ENCODE measurements at regions not wholly inside any gene's neighbourhood (a gene's known extent, or its start where the extent isn't known, plus 50 kb on each side); places are given as distances from the start of the nearest gene placed in this dataset.

- Histone ChIP-seq H3K36me3 (no peaks in the 10 kb centered on the region), H3K4me1 (no peaks in the 10 kb centered on the region), H3K9me3 (no peaks in the 10 kb centered on the region), H3K4me3 (no peak overlapping the region), H3K27me3 (no peaks in the 10 kb centered on the region), H3K27ac (no peak overlapping the region)
- DNase-seq = no peak
- WGBS, 2 donors = 80 to 82% methylated on average over 1 to 10 of the region's 18 CpGs
- intact Hi-C loops (cut with DNase I) = no loop called here
- TF ChIP-seq CTCF (IDR thresholded peaks at IDR 0.05) (no peak), POLR2A (IDR thresholded peaks at IDR 0.05) (no peak)
Measured at GRCh38 chr2:187002242-187002641, 153.3 kb upstream of the ZSWIM2 start.

DNA sequence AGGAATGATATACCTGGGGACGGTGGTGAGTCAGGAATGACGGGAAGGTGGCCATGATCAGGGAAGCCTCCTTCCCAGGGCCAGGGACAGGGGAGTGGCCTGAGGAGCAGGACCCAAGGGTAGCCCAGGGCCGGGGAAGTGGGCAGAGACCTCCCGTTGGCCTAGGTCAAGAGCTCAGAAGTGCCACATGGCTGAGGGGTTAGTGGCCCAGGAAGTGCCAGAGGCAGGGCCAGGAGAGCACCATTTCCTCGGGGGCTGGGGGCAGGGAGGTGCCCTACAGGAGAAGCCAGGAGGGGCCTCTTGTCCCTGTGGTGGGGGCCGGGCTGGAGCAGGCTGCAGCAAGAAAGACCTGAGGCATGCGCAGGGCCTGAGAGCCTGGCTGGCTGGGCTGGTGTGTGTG is 152.3 kb upstream of the ZSWIM2 start:
- no peak overlapping the region for H3K27ac ChIP-seq
- no peaks in the 10 kb centered on the region for H3K4me1 ChIP-seq
- no peak for DNase-seq
- TF ChIP-seq CTCF (IDR thresholded peaks at IDR 0.05) = no peak
- no peak for TF ChIP-seq POLR2A (IDR thresholded peaks at IDR 0.05)
- intact Hi-C loops (cut with DNase I) = no loop called here
- H3K36me3 ChIP-seq = no peaks in the 10 kb centered on the region
- H3K27me3 ChIP-seq = no peaks in the 10 kb centered on the region
- WGBS, 2 donors = 83% methylated on average over 1 of the region's 7 CpGs; no CpG with 5 or more reads in 1 of the 2 donors
- H3K4me3 ChIP-seq = no peak overlapping the region
- H3K9me3 ChIP-seq = no peaks in the 10 kb centered on the region

DNA sequence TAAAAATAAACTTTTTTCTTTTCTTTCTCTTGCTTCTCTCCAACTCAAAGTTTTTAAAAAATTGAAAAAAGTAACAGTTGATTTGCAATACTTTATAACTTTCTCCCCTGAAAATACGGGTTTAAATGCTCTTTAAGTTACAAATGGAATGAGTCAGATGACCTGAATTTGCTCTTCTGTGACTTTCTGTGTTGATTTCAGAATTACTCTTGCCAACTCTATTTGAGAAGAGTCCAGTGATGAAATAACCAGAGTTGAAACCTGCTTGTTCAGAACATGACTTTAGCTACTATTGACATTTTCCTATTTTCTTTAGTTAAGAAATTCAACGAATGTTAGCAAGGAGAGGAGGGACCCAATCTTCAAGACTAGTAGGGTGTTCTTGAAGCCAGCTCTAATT is 146.1 kb upstream of the ZSWIM2 start:
- TF ChIP-seq POLR2A (IDR thresholded peaks at IDR 0.05) (no peak), CTCF (IDR thresholded peaks at IDR 0.05) (no peak)
- Histone ChIP-seq H3K4me3 (no peak overlapping the region), H3K36me3 (no peaks in the 10 kb centered on the region), H3K9me3 (no peaks in the 10 kb centered on the region), H3K4me1 (no peaks in the 10 kb centered on the region), H3K27me3 (no peaks in the 10 kb centered on the region), H3K27ac (no peak overlapping the region)
- WGBS, 2 donors = 35 to 36% methylated on average over 2 of the region's 2 CpGs
- intact Hi-C loops (cut with DNase I) = no loop called here
- DNase-seq = no peak

GRCh38 chr2:186992597-186992996 is 143.6 kb upstream of the ZSWIM2 start:
- 52% methylated on average over 2 of the region's 2 CpGs for WGBS, 2 donors
- H3K36me3 ChIP-seq = no peaks in the 10 kb centered on the region
- no peaks in the 10 kb centered on the region for H3K4me1 ChIP-seq
- no peak for DNase-seq
- H3K27ac ChIP-seq = no peak overlapping the region
- intact Hi-C loops (cut with DNase I) = no loop called here
- no peak for TF ChIP-seq POLR2A (IDR thresholded peaks at IDR 0.05)
- no peak overlapping the region for H3K4me3 ChIP-seq
- no peaks in the 10 kb centered on the region for H3K27me3 ChIP-seq
- H3K9me3 ChIP-seq = no peaks in the 10 kb centered on the region

- no peaks in the 10 kb centered on the region for H3K36me3 ChIP-seq
- no peaks in the 10 kb centered on the region for H3K9me3 ChIP-seq
- TF ChIP-seq POLR2A (IDR thresholded peaks at IDR 0.05) (no peak), CTCF (IDR thresholded peaks at IDR 0.05) (no peak)
- 74 to 79% methylated on average over 4 of the region's 4 CpGs for WGBS, 2 donors
- intact Hi-C loops (cut with DNase I) = no loop called here
- no peak overlapping the region for H3K4me3 ChIP-seq
- no peak overlapping the region for H3K27ac ChIP-seq
- no peaks in the 10 kb centered on the region for H3K27me3 ChIP-seq
- no peaks in the 10 kb centered on the region for H3K4me1 ChIP-seq
- no peak for DNase-seq
Measured at GRCh38 chr2:186991766-186992417, 142.9 kb upstream of the ZSWIM2 start.

GRCh38 chr2:186984966-186985365 is 136.0 kb upstream of the ZSWIM2 start:
- H3K36me3 ChIP-seq = no peaks in the 10 kb centered on the region
- peak overlapping the region in 1 of 4 donors; percentile 30 for H3K27ac ChIP-seq
- no peak overlapping the region for H3K4me3 ChIP-seq
- DNase-seq = no peak
- H3K9me3 ChIP-seq = no peaks in the 10 kb centered on the region
- 74% methylated on average over 2 of the region's 2 CpGs for WGBS, 2 donors
- TF ChIP-seq POLR2A (IDR thresholded peaks at IDR 0.05) (no peak), CTCF (IDR thresholded peaks at IDR 0.05) (no peak)
- H3K4me1 ChIP-seq = no peaks in the 10 kb centered on the region
- no peaks in the 10 kb centered on the region for H3K27me3 ChIP-seq
- intact Hi-C loops (cut with DNase I) = no loop called here
